ENCODE measurements at regions not wholly inside any gene's neighbourhood (a gene's known extent, or its start where the extent isn't known, plus 50 kb on each side); places are given as distances from the start of the nearest gene placed in this dataset.

DNA sequence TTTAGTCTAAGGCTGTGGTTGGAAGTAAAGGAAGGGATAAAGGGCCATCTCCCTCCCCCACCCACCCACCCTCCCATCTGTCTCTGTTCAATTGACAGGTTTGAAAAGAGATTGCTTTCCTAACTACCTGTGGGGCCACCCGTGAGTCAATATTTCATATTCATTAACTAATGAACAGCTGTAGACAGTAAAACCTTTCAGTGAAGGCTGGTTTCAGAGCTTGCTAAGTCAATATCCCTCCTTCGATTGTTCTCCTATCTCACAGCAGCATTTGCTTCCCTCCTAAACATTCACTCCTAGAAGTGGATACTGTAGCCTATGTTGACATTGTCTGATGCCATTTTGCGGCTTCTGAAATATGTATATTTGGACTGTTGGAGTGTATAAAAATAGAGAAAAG lies 85.9 kb upstream of the SYNPR start:
- in situ Hi-C loops (cut with HindIII; ENCODE audit: low pct_unique_long_range_greater_than_20kb, low sequenced_read_pairs) (no loop called here), intact Hi-C loops (cut with micrococcal nuclease; ENCODE audit: unreplicated experiment) (no loop called here)
- no peak overlapping the region for H3K4me3 ChIP-seq (ENCODE audit: low read depth in 2 of 2, low read length in 2 of 2)
- no peaks in the 10 kb centered on the region for H3K36me3 ChIP-seq (ENCODE audit: control insufficient read depth, insufficient read depth, low read length)
- CTCF ChIA-PET, result no interaction called here
- no peak overlapping the region for H3K27ac ChIP-seq (ENCODE audit: low read length)
- H3K9me3 ChIP-seq (ENCODE audit: control insufficient read depth, insufficient read depth, low read depth, low read length), result no peaks in the 10 kb centered on the region
- TF ChIP-seq POLR2AphosphoS5 (IDR thresholded peaks at IDR 0.05; ENCODE audit: low read depth, low read length) (no peak), SIN3A (IDR thresholded peaks at IDR 0.05; ENCODE audit: borderline replicate concordance, insufficient read depth, low read depth, low read length) (no peak), TCF7L2 (IDR thresholded peaks at IDR 0.05; ENCODE audit: low read depth, low read length) (no peak)
- TF ChIP-seq, protein P1, sequence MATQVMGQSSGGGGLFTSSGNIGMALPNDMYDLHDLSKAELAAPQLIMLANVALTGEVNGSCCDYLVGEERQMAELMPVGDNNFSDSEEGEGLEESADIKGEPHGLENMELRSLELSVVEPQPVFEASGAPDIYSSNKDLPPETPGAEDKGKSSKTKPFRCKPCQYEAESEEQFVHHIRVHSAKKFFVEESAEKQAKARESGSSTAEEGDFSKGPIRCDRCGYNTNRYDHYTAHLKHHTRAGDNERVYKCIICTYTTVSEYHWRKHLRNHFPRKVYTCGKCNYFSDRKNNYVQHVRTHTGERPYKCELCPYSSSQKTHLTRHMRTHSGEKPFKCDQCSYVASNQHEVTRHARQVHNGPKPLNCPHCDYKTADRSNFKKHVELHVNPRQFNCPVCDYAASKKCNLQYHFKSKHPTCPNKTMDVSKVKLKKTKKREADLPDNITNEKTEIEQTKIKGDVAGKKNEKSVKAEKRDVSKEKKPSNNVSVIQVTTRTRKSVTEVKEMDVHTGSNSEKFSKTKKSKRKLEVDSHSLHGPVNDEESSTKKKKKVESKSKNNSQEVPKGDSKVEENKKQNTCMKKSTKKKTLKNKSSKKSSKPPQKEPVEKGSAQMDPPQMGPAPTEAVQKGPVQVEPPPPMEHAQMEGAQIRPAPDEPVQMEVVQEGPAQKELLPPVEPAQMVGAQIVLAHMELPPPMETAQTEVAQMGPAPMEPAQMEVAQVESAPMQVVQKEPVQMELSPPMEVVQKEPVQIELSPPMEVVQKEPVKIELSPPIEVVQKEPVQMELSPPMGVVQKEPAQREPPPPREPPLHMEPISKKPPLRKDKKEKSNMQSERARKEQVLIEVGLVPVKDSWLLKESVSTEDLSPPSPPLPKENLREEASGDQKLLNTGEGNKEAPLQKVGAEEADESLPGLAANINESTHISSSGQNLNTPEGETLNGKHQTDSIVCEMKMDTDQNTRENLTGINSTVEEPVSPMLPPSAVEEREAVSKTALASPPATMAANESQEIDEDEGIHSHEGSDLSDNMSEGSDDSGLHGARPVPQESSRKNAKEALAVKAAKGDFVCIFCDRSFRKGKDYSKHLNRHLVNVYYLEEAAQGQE (IDR thresholded peaks at IDR 0.05; ENCODE audit: insufficient read depth in 1 of 2, low read depth in 2 of 2, low read length in 1 of 2), result no peak
- TF ChIP-seq, protein P2, sequence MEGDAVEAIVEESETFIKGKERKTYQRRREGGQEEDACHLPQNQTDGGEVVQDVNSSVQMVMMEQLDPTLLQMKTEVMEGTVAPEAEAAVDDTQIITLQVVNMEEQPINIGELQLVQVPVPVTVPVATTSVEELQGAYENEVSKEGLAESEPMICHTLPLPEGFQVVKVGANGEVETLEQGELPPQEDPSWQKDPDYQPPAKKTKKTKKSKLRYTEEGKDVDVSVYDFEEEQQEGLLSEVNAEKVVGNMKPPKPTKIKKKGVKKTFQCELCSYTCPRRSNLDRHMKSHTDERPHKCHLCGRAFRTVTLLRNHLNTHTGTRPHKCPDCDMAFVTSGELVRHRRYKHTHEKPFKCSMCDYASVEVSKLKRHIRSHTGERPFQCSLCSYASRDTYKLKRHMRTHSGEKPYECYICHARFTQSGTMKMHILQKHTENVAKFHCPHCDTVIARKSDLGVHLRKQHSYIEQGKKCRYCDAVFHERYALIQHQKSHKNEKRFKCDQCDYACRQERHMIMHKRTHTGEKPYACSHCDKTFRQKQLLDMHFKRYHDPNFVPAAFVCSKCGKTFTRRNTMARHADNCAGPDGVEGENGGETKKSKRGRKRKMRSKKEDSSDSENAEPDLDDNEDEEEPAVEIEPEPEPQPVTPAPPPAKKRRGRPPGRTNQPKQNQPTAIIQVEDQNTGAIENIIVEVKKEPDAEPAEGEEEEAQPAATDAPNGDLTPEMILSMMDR (IDR thresholded peaks at IDR 0.05), result no peak
- no peaks in the 10 kb centered on the region for H3K4me1 ChIP-seq (ENCODE audit: control insufficient read depth, insufficient read depth, low read length)
- BruUV-seq (replicated peaks), result no TSS peak
- ATAC-seq (no peak), DNase-seq (ENCODE audit: low read depth, low spot score) (no peak)
- POLR2A ChIA-PET, result no interaction called here
- no peaks in the 10 kb centered on the region for H3K27me3 ChIP-seq (ENCODE audit: control insufficient read depth, insufficient read depth, low read length)

DNA sequence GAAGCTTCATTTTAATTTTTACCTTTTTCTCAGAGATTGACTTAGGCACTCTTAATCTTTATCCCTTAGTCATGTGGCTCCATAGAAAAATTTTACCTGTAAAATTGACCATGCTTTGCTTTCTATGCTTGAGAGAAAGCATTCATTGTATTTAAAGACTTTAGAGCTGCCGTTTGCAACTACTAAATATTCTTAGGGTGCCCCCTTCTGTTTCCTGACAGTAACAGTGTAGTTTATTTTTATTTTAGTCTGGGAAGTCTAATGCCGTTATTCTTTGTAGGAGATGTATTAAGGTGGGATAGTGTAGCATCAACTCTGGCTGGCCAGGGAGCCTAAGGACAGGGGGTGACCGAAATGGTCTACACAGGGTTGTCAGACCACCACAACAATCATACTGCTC lies 84.5 kb upstream of the SYNPR start:
- TF ChIP-seq, protein P2 (IDR thresholded peaks at IDR 0.05), result peak; percentile 46; the same call in 1 of the 2 replicates
- TF ChIP-seq TCF7L2 (IDR thresholded peaks at IDR 0.05; ENCODE audit: low read depth, low read length), result no peak
- Histone ChIP-seq H3K27ac (ENCODE audit: low read length) (no peak overlapping the region), H3K9me3 (ENCODE audit: control insufficient read depth, insufficient read depth, low read depth, low read length) (no peaks in the 10 kb centered on the region), H3K4me3 (ENCODE audit: low read depth in 2 of 2, low read length in 2 of 2) (no peak overlapping the region), H3K36me3 (ENCODE audit: control insufficient read depth, insufficient read depth, low read length) (no peaks in the 10 kb centered on the region), H3K27me3 (ENCODE audit: control insufficient read depth, insufficient read depth, low read length) (no peaks in the 10 kb centered on the region), H3K4me1 (ENCODE audit: control insufficient read depth, insufficient read depth, low read length) (no peaks in the 10 kb centered on the region)
- in situ Hi-C loops (cut with HindIII; ENCODE audit: low pct_unique_long_range_greater_than_20kb, low sequenced_read_pairs), result no loop called here
- intact Hi-C loops (cut with micrococcal nuclease; ENCODE audit: unreplicated experiment), result no loop called here
- ChIA-PET POLR2A (no interaction called here), CTCF (no interaction called here)
- DNase-seq (ENCODE audit: low read depth, low spot score) (no peak), ATAC-seq (no peak)
- BruUV-seq (replicated peaks), result no TSS peak

DNA sequence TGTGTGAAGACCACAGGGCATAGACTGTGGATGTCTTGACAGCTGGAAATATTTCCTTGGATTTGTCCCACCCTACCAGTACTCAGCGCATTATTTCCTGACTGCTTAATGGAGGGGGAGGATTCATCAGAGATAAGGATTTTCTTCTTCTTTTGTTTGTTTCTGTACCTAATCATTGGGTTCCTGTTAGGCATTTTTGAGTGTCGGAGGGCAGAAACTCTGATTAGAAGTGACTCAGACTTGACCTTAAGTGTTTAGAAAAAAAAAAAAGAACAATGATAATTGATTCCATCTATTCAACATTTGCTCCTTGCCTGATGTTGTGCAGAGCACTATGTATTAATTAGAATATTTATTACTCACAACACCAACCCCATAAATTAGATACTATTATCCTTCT lies 78.5 kb upstream of the SYNPR start:
- TF ChIP-seq TCF7L2 (IDR thresholded peaks at IDR 0.05; ENCODE audit: low read depth, low read length) (no peak), POLR2AphosphoS5 (IDR thresholded peaks at IDR 0.05; ENCODE audit: low read depth, low read length) (no peak), SIN3A (IDR thresholded peaks at IDR 0.05; ENCODE audit: borderline replicate concordance, insufficient read depth, low read depth, low read length) (no peak)
- TF ChIP-seq, protein P1 (IDR thresholded peaks at IDR 0.05; ENCODE audit: insufficient read depth in 1 of 2, low read depth in 2 of 2, low read length in 1 of 2), result no peak
- TF ChIP-seq, protein P2 (IDR thresholded peaks at IDR 0.05), result no peak
- ChIA-PET CTCF (no interaction called here), POLR2A (no interaction called here)
- in situ Hi-C loops (cut with HindIII; ENCODE audit: low pct_unique_long_range_greater_than_20kb, low sequenced_read_pairs) (no loop called here), intact Hi-C loops (cut with micrococcal nuclease; ENCODE audit: unreplicated experiment) (no loop called here)
- ATAC-seq (no peak), DNase-seq (ENCODE audit: low read depth, low spot score) (no peak)
- Histone ChIP-seq H3K4me3 (ENCODE audit: low read depth in 2 of 2, low read length in 2 of 2) (no peak overlapping the region), H3K4me1 (ENCODE audit: control insufficient read depth, insufficient read depth, low read length) (no peaks in the 10 kb centered on the region), H3K36me3 (ENCODE audit: control insufficient read depth, insufficient read depth, low read length) (no peaks in the 10 kb centered on the region), H3K9me3 (ENCODE audit: control insufficient read depth, insufficient read depth, low read depth, low read length) (no peaks in the 10 kb centered on the region), H3K27ac (ENCODE audit: low read length) (no peak overlapping the region), H3K27me3 (ENCODE audit: control insufficient read depth, insufficient read depth, low read length) (no peaks in the 10 kb centered on the region)
- BruUV-seq (replicated peaks), result no TSS peak

Measured in Panc1 (cell line).